Tibial nerve (tissue), 4 donors: ENCODE measurements at regions not wholly inside any gene's neighbourhood (a gene's known extent, or its start where the extent isn't known, plus 50 kb on each side); places are given as distances from the start of the nearest gene placed in this dataset.

Source experiments
- DNase-seq, 2 donors: peaks; one replicate each; pipeline ENCODE4 v3.0.0-alpha.2; 2019; ENCODE audit warnings: low spot score in 2 of 2
- H3K27ac ChIP-seq, 4 donors: fragments of 200-600 bp; sonication (generic) in 3 of 4; one replicate each; pipeline ENCODE4 v1.5.1; 2017 to 2019; ENCODE audit warnings: mild to moderate bottlenecking in 1 of 4
- H3K27me3 ChIP-seq, 2 donors: fragments of 200-600 bp; sonication (generic) in 1 of 2; one replicate each; pipeline versions ENCODE4 v1.5.1 to v1.6.0; 2017 to 2019
- H3K36me3 ChIP-seq, 3 donors: fragments of 200-600 bp; sonication (generic); one replicate each; pipeline ENCODE4 v1.5.1; 2018 to 2019
- H3K4me1 ChIP-seq, 4 donors: fragments of 200-600 bp; sonication (generic) in 3 of 4; one replicate each; pipeline ENCODE4 v1.5.1; 2017 to 2019
- H3K4me3 ChIP-seq, 4 donors: fragments of 200-600 bp; sonication (generic) in 3 of 4; one replicate each; pipeline ENCODE4 v1.5.1; 2017 to 2019; ENCODE audit warnings: mild to moderate bottlenecking in 1 of 4, moderate library complexity in 1 of 4
- H3K9me3 ChIP-seq, 4 donors: fragments of 200-600 bp; sonication (generic) in 3 of 4; one replicate each; pipeline ENCODE4 v1.5.1; 2017 to 2019
- EP300 ChIP-seq, 2 donors: sonication (generic); formaldehyde crosslinking; IDR thresholded peaks; one replicate each; pipeline ENCODE4 v1.6.1; 2017; ENCODE audit warnings: antibody characterized with exemption in 2 of 2, mild to moderate bottlenecking in 1 of 2
- POLR2A ChIP-seq, 2 donors: fragments of 450-650 bp; IDR thresholded peaks; one replicate each; pipeline ENCODE4 v1.6.1; 2017; ENCODE audit warnings: antibody characterized with exemption in 2 of 2, mild to moderate bottlenecking in 2 of 2, moderate library complexity in 2 of 2
- whole genome bisulfite sequencing, 2 donors: methylation state at CpG; one replicate each; pipeline ENCODE4 v1.1.5; 2018; 5-methylcytosine and 5-hydroxymethylcytosine counted together
- TF ChIP-seq, protein P1 (sequence below), 5 experiments: fragments of 200-600 bp in 3 of 5; fragments of 450-650 bp in 2 of 5; sonication (generic) in 3 of 5; IDR thresholded peaks; one replicate each; pipeline ENCODE4 v1.5.1; 2016 to 2019; ENCODE audit warnings: antibody characterized with exemption in 5 of 5, mild to moderate bottlenecking in 3 of 5, moderate library complexity in 2 of 5

DNA sequence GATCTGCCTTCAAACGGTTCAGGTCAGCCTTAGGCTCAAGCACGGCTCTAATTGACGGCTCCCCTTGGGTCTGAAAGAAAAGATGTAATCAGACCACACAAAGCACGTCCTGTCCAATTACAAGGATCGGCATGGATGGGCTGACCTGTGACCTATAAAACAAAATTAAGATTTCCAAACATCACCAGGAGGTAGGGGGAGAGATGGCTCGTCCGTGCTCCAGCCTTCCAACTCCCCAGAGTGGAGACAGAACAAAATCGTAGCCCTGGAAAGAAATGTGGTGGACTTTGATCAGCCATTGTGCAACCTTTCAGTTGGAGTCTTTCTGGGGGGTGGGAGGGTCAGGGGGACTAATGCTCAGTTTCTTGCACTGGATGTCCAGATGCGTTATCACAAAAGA is 226.6 kb upstream of the DIO3 start:
- Histone ChIP-seq H3K27me3 (no peaks in the 10 kb centered on the region), H3K36me3 (no peaks in the 10 kb centered on the region), H3K4me3 (no peak overlapping the region), H3K27ac (no peak overlapping the region), H3K9me3 (no peaks in the 10 kb centered on the region), H3K4me1 (no peaks in the 10 kb centered on the region)
- 29 to 52% methylated on average over 8 to 9 of the region's 9 CpGs for WGBS, 2 donors
- TF ChIP-seq POLR2A (IDR thresholded peaks at IDR 0.05) (no peak), EP300 (IDR thresholded peaks at IDR 0.05) (no peak)
- TF ChIP-seq, protein P1, sequence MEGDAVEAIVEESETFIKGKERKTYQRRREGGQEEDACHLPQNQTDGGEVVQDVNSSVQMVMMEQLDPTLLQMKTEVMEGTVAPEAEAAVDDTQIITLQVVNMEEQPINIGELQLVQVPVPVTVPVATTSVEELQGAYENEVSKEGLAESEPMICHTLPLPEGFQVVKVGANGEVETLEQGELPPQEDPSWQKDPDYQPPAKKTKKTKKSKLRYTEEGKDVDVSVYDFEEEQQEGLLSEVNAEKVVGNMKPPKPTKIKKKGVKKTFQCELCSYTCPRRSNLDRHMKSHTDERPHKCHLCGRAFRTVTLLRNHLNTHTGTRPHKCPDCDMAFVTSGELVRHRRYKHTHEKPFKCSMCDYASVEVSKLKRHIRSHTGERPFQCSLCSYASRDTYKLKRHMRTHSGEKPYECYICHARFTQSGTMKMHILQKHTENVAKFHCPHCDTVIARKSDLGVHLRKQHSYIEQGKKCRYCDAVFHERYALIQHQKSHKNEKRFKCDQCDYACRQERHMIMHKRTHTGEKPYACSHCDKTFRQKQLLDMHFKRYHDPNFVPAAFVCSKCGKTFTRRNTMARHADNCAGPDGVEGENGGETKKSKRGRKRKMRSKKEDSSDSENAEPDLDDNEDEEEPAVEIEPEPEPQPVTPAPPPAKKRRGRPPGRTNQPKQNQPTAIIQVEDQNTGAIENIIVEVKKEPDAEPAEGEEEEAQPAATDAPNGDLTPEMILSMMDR (IDR thresholded peaks at IDR 0.05): no peak
- no peak for DNase-seq

DNA sequence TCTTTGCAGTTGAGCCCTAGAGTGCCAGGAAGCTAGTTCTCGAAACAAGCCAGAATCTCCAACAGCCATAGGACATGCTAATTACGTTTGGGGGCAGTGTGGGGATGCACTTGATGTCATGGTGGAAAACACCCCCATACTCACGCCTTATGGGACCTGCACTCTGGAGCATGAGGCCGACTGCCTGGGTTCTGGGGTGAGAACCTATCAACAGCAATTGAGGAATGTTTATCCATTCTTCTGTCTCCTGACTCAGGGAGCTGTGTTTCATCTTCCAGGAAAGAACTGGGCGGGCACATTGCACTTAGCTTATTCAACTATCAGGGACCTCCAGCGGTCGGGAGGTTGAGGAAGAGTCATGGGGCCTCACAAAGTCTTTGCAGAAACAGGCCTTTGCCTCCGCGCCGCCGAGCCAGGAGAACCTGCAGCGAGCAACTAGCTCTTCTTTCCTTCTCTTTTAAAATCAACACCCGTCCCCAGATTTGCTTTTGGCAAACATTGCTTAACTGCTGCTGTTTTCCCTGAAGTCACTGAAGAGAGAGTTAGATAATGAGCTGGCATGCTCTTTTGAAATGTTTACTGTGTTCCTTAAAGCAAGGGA is 226.1 kb upstream of the DIO3 start:
- H3K27me3 ChIP-seq: no peaks in the 10 kb centered on the region
- H3K4me3 ChIP-seq: no peak overlapping the region
- no peaks in the 10 kb centered on the region for H3K9me3 ChIP-seq
- DNase-seq: no peak
- no peaks in the 10 kb centered on the region for H3K4me1 ChIP-seq
- H3K27ac ChIP-seq: no peak overlapping the region
- TF ChIP-seq EP300 (IDR thresholded peaks at IDR 0.05) (no peak), POLR2A (IDR thresholded peaks at IDR 0.05) (no peak)
- TF ChIP-seq, protein P1 (IDR thresholded peaks at IDR 0.05): no peak
- no peaks in the 10 kb centered on the region for H3K36me3 ChIP-seq
- 64 to 77% methylated on average over 12 to 13 of the region's 13 CpGs for WGBS, 2 donors

DNA sequence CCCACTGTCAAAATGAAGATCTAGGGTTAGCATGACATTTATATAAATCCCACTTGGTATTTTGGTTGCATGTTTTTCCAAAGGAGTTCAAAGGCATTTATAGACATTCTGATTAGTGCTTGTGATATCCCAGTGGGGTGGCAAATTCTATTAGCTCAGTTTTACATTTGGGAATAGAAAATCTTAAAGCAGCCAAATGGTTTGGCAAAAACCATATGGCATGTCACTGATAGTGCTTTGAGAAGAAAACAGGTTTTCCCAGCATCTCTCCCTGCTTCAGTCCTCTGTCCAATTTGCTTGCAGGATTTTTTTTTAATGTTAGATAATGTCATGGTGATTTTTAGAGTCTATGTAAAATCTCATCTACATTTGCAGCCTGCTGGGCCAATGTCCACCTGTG is 225.1 kb upstream of the DIO3 start:
- Histone ChIP-seq H3K4me1 (no peaks in the 10 kb centered on the region), H3K27ac (no peak overlapping the region), H3K9me3 (no peaks in the 10 kb centered on the region), H3K36me3 (no peaks in the 10 kb centered on the region), H3K4me3 (no peak overlapping the region), H3K27me3 (no peaks in the 10 kb centered on the region)
- TF ChIP-seq EP300 (IDR thresholded peaks at IDR 0.05) (no peak), POLR2A (IDR thresholded peaks at IDR 0.05) (no peak)
- TF ChIP-seq, protein P1 (IDR thresholded peaks at IDR 0.05): no peak
- DNase-seq: no peak

DNA sequence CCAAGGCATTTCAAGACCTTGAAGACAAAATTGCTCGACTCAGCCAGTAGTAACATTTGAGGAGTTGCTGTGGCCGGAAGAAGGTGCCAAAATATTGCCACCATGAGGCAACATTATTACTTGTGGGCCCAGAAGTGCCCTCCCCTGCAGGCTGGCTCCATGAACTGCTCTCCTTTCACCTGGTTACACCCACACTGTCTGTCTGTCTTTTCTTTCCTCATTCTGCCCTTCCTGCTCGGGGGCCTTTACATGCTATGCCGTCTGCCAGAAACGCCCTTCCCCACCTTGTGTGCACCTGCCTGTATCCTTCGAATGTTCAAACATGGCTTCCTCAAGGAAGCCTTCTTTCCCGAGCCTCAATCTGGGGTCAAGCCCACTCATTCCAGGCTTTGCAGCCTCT is 224.2 kb upstream of the DIO3 start:
- Histone ChIP-seq H3K27ac (no peak overlapping the region), H3K36me3 (no peaks in the 10 kb centered on the region), H3K27me3 (no peaks in the 10 kb centered on the region), H3K9me3 (peaks cover 0 to 4% (median 0%) of the 10 kb centered on the region in 4 donors), H3K4me1 (no peaks in the 10 kb centered on the region), H3K4me3 (no peak overlapping the region)
- TF ChIP-seq POLR2A (IDR thresholded peaks at IDR 0.05) (no peak), EP300 (IDR thresholded peaks at IDR 0.05) (no peak)
- TF ChIP-seq, protein P1 (IDR thresholded peaks at IDR 0.05): no peak
- 86% methylated on average over 7 of the region's 7 CpGs for WGBS, 2 donors
- DNase-seq: no peak

DNA sequence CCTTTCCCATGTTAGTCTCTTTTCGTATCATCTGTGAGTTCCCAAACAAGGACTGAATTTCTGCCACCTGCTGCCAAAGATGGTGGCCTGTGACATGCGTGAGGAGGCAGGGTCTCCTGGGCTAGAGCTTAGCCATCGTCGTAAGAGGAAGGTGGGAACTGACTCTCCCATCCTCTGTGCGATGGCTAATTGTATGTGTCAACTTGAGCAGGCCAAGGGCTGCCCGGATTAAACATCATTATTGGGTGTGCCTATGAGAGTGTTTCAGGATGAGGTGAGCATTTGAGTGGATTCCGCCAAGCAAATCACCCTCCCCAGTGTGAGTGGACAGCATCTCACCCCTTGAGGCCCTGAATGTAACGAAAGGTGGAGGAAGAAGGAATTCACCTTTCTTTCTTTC is 220.7 kb upstream of the DIO3 start:
- 91 to 93% methylated on average over 8 of the region's 8 CpGs for WGBS, 2 donors
- Histone ChIP-seq H3K36me3 (no peaks in the 10 kb centered on the region), H3K27ac (no peak overlapping the region), H3K27me3 (no peaks in the 10 kb centered on the region), H3K9me3 (peaks cover 0 to 15% (median 0%) of the 10 kb centered on the region in 4 donors), H3K4me3 (no peak overlapping the region), H3K4me1 (no peaks in the 10 kb centered on the region)
- TF ChIP-seq EP300 (IDR thresholded peaks at IDR 0.05) (no peak), POLR2A (IDR thresholded peaks at IDR 0.05) (no peak)
- TF ChIP-seq, protein P1 (IDR thresholded peaks at IDR 0.05): no peak
- no peak for DNase-seq
